PC-9 (cell line): ENCODE measurements at regions not wholly inside any gene's neighbourhood (a gene's known extent, or its start where the extent isn't known, plus 50 kb on each side); places are given as distances from the start of the nearest gene placed in this dataset.

ENCODE experiments used
- CTCF ChIP-seq: fragments of 200-600 bp; sonication (generic); conservative IDR thresholded peaks from 2 replicates; pipeline ENCODE4 v1.6.1; 2017; ENCODE audit warnings: mixed run types, antibody characterized with exemption, mild to moderate bottlenecking, moderate library complexity
- EZH2 ChIP-seq: fragments of 200-600 bp; sonication (generic); IDR thresholded peaks from 2 replicates; pipeline ENCODE4 v1.8.0; 2017; ENCODE audit warnings: antibody characterized with exemption, low read depth

DNA sequence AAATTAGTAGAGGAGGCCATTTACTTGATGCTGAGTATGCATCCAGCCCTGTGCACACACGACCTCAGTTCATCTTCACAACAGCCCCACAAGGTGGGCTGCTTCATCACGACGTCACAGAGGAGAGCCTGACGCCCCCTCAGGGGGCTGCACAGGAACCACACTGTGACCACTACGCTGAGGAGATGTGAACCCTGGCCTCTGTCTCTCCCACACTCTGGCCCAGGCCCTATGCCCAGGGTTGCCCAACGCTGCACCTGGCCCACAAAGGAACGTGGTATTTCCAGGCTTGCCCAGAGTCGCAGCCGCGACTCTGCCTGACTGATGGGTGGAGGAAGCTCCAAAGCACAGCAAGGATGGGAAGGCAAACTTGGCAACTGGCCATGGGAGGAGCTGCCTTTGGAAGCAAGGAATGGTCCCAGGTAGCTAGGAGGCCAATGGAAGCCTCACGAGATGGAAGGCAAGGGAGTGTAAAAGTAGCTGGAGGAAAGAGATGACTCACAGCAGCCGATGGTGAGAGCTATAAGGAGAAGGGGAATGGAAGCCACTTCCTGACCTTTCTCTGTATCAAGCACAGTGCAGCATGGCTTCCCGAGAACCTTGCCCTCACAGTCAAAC lies 226.0 kb downstream of the KLF13 start:
- TF ChIP-seq CTCF (no peak), EZH2 (no peak)
